ENCODE measurements at regions not wholly inside any gene's neighbourhood (a gene's known extent, or its start where the extent isn't known, plus 50 kb on each side); places are given as distances from the start of the nearest gene placed in this dataset.

DNA sequence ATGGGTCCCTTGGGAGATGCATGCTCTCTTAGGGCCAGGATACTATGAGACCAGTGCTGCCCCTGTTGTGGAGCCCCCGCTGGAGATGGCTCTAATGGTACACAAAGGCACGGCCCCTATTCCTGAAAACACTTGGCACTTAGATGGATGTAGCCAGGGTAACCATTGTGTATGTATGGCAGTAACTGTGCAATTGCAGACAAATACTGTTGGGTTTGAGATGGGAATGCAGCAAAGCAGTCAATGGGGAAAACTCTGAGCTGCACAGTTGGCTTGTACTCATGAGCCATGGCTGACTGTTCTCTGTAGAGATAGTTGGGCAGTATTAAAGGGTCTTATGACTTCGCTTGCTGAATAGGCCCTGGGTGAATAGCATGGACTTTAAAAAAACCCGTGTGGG lies 67.9 kb upstream of the NPAP1 start:
- DNase-seq: no peak
- intact Hi-C loops (cut with DNase I): no loop called here
- H3K36me3 ChIP-seq: no peaks in the 10 kb centered on the region
- H3K9ac ChIP-seq (ENCODE audit: low read depth in 2 of 2, low read length in 2 of 2): no peak overlapping the region
- TF ChIP-seq, protein P1, sequence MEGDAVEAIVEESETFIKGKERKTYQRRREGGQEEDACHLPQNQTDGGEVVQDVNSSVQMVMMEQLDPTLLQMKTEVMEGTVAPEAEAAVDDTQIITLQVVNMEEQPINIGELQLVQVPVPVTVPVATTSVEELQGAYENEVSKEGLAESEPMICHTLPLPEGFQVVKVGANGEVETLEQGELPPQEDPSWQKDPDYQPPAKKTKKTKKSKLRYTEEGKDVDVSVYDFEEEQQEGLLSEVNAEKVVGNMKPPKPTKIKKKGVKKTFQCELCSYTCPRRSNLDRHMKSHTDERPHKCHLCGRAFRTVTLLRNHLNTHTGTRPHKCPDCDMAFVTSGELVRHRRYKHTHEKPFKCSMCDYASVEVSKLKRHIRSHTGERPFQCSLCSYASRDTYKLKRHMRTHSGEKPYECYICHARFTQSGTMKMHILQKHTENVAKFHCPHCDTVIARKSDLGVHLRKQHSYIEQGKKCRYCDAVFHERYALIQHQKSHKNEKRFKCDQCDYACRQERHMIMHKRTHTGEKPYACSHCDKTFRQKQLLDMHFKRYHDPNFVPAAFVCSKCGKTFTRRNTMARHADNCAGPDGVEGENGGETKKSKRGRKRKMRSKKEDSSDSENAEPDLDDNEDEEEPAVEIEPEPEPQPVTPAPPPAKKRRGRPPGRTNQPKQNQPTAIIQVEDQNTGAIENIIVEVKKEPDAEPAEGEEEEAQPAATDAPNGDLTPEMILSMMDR (IDR thresholded peaks at IDR 0.05): no peak
- H3K4me3 ChIP-seq: no peak overlapping the region
- H3K27ac ChIP-seq: no peak overlapping the region
- no peaks in the 10 kb centered on the region for H3K4me1 ChIP-seq
- H3K27me3 ChIP-seq: no peaks in the 10 kb centered on the region
- no peaks in the 10 kb centered on the region for H3K9me3 ChIP-seq

DNA sequence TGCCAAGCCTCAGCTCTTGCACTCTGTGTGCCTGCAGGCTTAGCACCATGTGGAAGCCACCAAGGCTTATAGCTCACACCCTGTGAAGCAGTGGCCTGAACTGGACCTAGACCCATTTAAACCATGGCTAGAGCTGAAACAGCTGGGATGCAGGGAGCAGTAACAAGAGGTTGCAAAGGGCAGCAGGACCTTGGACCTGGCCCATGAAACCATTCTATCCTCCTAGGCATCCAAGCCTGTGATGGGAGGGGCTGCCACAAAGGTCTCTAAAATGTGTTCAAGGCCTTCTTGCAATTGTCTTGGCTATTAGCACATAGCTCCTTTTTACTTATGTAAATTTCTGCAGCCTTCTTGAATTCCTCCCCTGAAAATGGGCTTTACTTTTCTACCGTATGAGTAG lies 57.9 kb upstream of the NPAP1 start:
- H3K9ac ChIP-seq (ENCODE audit: low read depth in 2 of 2, low read length in 2 of 2): no peak overlapping the region
- no peak overlapping the region for H3K4me3 ChIP-seq
- no peaks in the 10 kb centered on the region for H3K4me1 ChIP-seq
- H3K27ac ChIP-seq: no peak overlapping the region
- DNase-seq: no peak
- no peaks in the 10 kb centered on the region for H3K36me3 ChIP-seq
- TF ChIP-seq, protein P1 (IDR thresholded peaks at IDR 0.05): no peak
- H3K27me3 ChIP-seq: no peaks in the 10 kb centered on the region
- intact Hi-C loops (cut with DNase I): no loop called here
- H3K9me3 ChIP-seq: no peaks in the 10 kb centered on the region

DNA sequence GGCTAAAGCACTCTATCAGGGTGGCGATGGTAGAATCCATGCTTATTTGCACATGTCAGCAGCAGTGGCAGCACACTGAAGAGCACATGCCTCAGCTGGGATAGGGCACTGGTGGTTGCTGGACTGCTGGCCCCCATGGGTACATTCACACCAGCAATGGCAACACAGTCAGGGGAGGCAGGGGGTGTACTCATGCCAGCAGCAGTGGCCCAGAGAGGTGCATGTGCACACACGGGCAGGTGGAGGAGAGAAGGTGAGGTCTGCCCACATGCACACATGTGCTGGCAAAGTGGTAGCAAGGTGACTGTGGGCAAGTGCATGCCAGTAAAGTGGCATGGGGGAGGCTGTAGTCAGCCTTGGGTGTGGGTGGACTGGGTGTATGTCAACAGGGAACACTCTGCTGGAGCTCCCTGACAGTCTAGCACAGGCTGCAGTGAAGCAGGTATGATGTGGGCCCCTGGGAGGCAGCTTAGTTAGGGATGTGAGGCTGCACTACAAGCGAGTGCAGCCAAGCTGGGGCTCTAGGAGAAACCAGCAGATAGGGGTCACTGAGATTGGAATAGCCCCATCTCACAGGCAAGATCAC lies 53.9 kb upstream of the NPAP1 start:
- Histone ChIP-seq H3K4me1 (no peaks in the 10 kb centered on the region), H3K4me3 (no peak overlapping the region), H3K9me3 (no peaks in the 10 kb centered on the region), H3K36me3 (no peaks in the 10 kb centered on the region), H3K27ac (no peak overlapping the region), H3K27me3 (no peaks in the 10 kb centered on the region), H3K9ac (ENCODE audit: low read depth in 2 of 2, low read length in 2 of 2) (no peak overlapping the region)
- DNase-seq: no peak
- intact Hi-C loops (cut with DNase I): no loop called here
- TF ChIP-seq, protein P1 (IDR thresholded peaks at IDR 0.05): no peak

Data from colonic mucosa (tissue), 4 donors.